ENCODE measurements at regions not wholly inside any gene's neighbourhood (a gene's known extent, or its start where the extent isn't known, plus 50 kb on each side); places are given as distances from the start of the nearest gene placed in this dataset.

GRCh38 chr5:88515068-88515467 is 246.4 kb upstream of the TMEM161B start:
- H3K4me3 ChIP-seq (ENCODE audit: low read length in 2 of 2), result no peak overlapping the region
- no peak overlapping the region for H3K9ac ChIP-seq (ENCODE audit: low read length in 2 of 2)
- H3K4me1 ChIP-seq (ENCODE audit: control insufficient read depth, insufficient read depth, low read length), result no peaks in the 10 kb centered on the region
- no peaks in the 10 kb centered on the region for H3K27me3 ChIP-seq (ENCODE audit: control insufficient read depth in 1 of 2, insufficient read depth in 2 of 2, low read length in 2 of 2)
- no peaks in the 10 kb centered on the region for H3K9me3 ChIP-seq (ENCODE audit: control insufficient read depth in 2 of 2, low read length in 2 of 2)
- H3K27ac ChIP-seq (ENCODE audit: low read length), result no peak overlapping the region
- H3K36me3 ChIP-seq (ENCODE audit: control insufficient read depth in 2 of 2, insufficient read depth in 2 of 2, low read length in 2 of 2), result no peaks in the 10 kb centered on the region

GRCh38 chr5:88509403-88509802 is 240.8 kb upstream of the TMEM161B start:
- H3K4me1 ChIP-seq (ENCODE audit: control insufficient read depth, insufficient read depth, low read length), result no peaks in the 10 kb centered on the region
- H3K9me3 ChIP-seq (ENCODE audit: control insufficient read depth in 2 of 2, low read length in 2 of 2), result no peaks in the 10 kb centered on the region
- no peaks in the 10 kb centered on the region for H3K27me3 ChIP-seq (ENCODE audit: control insufficient read depth in 1 of 2, insufficient read depth in 2 of 2, low read length in 2 of 2)
- no peaks in the 10 kb centered on the region for H3K36me3 ChIP-seq (ENCODE audit: control insufficient read depth in 2 of 2, insufficient read depth in 2 of 2, low read length in 2 of 2)
- no peak overlapping the region for H3K4me3 ChIP-seq (ENCODE audit: low read length in 2 of 2)
- H3K9ac ChIP-seq (ENCODE audit: low read length in 2 of 2), result no peak overlapping the region
- no peak overlapping the region for H3K27ac ChIP-seq (ENCODE audit: low read length)

DNA sequence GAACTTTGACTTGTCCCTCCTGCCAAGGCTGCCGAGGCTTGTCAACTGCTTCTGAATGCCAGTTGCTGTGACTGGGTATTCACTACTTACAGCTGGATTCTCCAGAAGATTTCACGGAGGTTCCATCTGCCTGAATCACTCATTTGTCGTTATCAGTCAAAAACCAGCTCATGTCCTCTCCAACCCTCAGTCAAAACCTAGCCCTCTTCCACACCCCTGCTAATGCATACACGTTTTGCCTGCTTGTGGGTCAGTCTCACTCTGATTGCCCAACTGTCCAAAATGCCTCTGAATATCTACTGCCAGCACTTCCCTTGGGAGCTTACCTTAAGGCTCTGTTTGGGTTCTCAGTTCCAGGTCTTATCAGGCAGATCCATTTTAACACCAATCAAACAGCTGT is 238.6 kb upstream of the TMEM161B start:
- Histone ChIP-seq H3K27ac (ENCODE audit: low read length) (no peak overlapping the region), H3K9ac (ENCODE audit: low read length in 2 of 2) (no peak overlapping the region), H3K36me3 (ENCODE audit: control insufficient read depth in 2 of 2, insufficient read depth in 2 of 2, low read length in 2 of 2) (no peaks in the 10 kb centered on the region), H3K27me3 (ENCODE audit: control insufficient read depth in 1 of 2, insufficient read depth in 2 of 2, low read length in 2 of 2) (no peaks in the 10 kb centered on the region), H3K4me3 (ENCODE audit: low read length in 2 of 2) (no peak overlapping the region), H3K4me1 (ENCODE audit: control insufficient read depth, insufficient read depth, low read length) (no peaks in the 10 kb centered on the region), H3K9me3 (ENCODE audit: control insufficient read depth in 2 of 2, low read length in 2 of 2) (no peaks in the 10 kb centered on the region)

- Histone ChIP-seq H3K36me3 (ENCODE audit: control insufficient read depth in 2 of 2, insufficient read depth in 2 of 2, low read length in 2 of 2) (no peaks in the 10 kb centered on the region), H3K27me3 (ENCODE audit: control insufficient read depth in 1 of 2, insufficient read depth in 2 of 2, low read length in 2 of 2) (no peaks in the 10 kb centered on the region), H3K4me1 (ENCODE audit: control insufficient read depth, insufficient read depth, low read length) (no peaks in the 10 kb centered on the region), H3K4me3 (ENCODE audit: low read length in 2 of 2) (no peak overlapping the region), H3K9me3 (ENCODE audit: control insufficient read depth in 2 of 2, low read length in 2 of 2) (no peaks in the 10 kb centered on the region), H3K27ac (ENCODE audit: low read length) (no peak overlapping the region), H3K9ac (ENCODE audit: low read length in 2 of 2) (no peak overlapping the region)
Observed at GRCh38 chr5:88503406-88503805, 234.8 kb upstream of the TMEM161B start.

DNA sequence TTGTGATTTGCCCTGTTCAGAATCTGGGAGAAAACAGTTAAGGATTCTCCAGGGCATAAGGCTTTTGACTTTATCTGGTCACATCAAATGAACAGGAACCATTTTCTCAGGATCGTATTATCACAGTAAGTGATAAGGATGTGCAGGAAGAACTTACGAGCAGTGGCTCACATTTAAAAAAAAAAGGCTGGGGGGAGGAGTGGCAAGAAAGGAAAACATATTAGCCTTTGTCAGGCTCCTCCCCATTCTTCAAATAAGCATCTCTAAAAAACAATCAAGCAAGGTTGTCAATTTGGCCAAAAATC is 234.3 kb upstream of the TMEM161B start:
- no peaks in the 10 kb centered on the region for H3K36me3 ChIP-seq (ENCODE audit: control insufficient read depth in 2 of 2, insufficient read depth in 2 of 2, low read length in 2 of 2)
- no peaks in the 10 kb centered on the region for H3K27me3 ChIP-seq (ENCODE audit: control insufficient read depth in 1 of 2, insufficient read depth in 2 of 2, low read length in 2 of 2)
- H3K9me3 ChIP-seq (ENCODE audit: control insufficient read depth in 2 of 2, low read length in 2 of 2), result no peaks in the 10 kb centered on the region
- peak overlapping the region; percentile 61 to 68 for H3K9ac ChIP-seq (ENCODE audit: low read length in 2 of 2)
- no peaks in the 10 kb centered on the region for H3K4me1 ChIP-seq (ENCODE audit: control insufficient read depth, insufficient read depth, low read length)
- H3K27ac ChIP-seq (ENCODE audit: low read length), result no peak overlapping the region
- peak overlapping the region; percentile 56 to 78 for H3K4me3 ChIP-seq (ENCODE audit: low read length in 2 of 2)

GRCh38 chr5:88502179-88503040 is 233.8 kb upstream of the TMEM161B start:
- no peaks in the 10 kb centered on the region for H3K9me3 ChIP-seq (ENCODE audit: control insufficient read depth in 2 of 2, low read length in 2 of 2)
- no peaks in the 10 kb centered on the region for H3K27me3 ChIP-seq (ENCODE audit: control insufficient read depth in 1 of 2, insufficient read depth in 2 of 2, low read length in 2 of 2)
- H3K36me3 ChIP-seq (ENCODE audit: control insufficient read depth in 2 of 2, insufficient read depth in 2 of 2, low read length in 2 of 2), result no peaks in the 10 kb centered on the region
- peak overlapping the region; percentile 61 to 68 for H3K9ac ChIP-seq (ENCODE audit: low read length in 2 of 2)
- H3K4me3 ChIP-seq (ENCODE audit: low read length in 2 of 2), result peak overlapping the region; percentile 56 to 78
- no peak overlapping the region for H3K27ac ChIP-seq (ENCODE audit: low read length)
- H3K4me1 ChIP-seq (ENCODE audit: control insufficient read depth, insufficient read depth, low read length), result no peaks in the 10 kb centered on the region

DNA sequence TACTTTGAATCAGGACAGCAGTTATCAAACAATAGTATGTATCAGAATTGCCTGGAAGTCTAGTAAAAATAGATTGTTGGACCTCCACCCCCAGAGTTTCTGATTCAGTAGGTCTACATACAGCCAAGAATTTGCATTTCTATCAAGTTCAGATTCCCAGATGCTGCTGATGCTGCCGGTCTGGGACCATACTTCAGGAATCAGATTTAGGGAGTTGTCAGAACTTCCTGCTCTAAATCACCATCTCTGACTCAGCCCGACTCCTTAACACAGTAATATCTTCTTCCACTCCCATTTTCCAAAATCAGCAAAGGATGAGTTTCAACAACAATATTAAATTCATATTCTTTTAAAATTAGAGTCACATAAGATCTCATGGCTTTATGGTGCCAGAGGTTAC is 227.2 kb upstream of the TMEM161B start:
- Histone ChIP-seq H3K9ac (ENCODE audit: low read length in 2 of 2) (no peak overlapping the region), H3K27me3 (ENCODE audit: control insufficient read depth in 1 of 2, insufficient read depth in 2 of 2, low read length in 2 of 2) (no peaks in the 10 kb centered on the region), H3K4me1 (ENCODE audit: control insufficient read depth, insufficient read depth, low read length) (no peaks in the 10 kb centered on the region), H3K36me3 (ENCODE audit: control insufficient read depth in 2 of 2, insufficient read depth in 2 of 2, low read length in 2 of 2) (no peaks in the 10 kb centered on the region), H3K27ac (ENCODE audit: low read length) (no peak overlapping the region), H3K4me3 (ENCODE audit: low read length in 2 of 2) (no peak overlapping the region), H3K9me3 (ENCODE audit: control insufficient read depth in 2 of 2, low read length in 2 of 2) (no peaks in the 10 kb centered on the region)

DNA sequence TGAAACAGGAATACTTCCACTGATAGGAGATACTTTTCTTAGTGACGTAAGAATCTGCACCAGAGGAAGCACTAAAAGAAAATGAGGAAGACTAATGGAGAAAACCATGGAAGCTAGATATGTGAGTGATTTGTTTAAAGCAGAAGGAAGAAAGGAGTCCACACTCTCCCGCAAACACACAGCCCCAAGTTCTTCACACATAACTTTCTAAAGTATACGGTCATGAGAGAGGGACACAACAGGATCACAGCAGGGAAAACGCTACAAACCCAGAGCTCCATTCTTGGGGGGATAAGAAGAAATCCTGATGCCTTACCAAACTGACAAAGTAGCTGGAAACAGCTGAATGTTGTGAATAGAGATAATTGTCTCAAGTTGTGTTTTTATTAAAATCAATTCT is 222.2 kb upstream of the TMEM161B start:
- H3K27me3 ChIP-seq (ENCODE audit: control insufficient read depth in 1 of 2, insufficient read depth in 2 of 2, low read length in 2 of 2), result no peaks in the 10 kb centered on the region
- no peak overlapping the region for H3K27ac ChIP-seq (ENCODE audit: low read length)
- H3K9ac ChIP-seq (ENCODE audit: low read length in 2 of 2), result no peak overlapping the region
- no peaks in the 10 kb centered on the region for H3K36me3 ChIP-seq (ENCODE audit: control insufficient read depth in 2 of 2, insufficient read depth in 2 of 2, low read length in 2 of 2)
- no peaks in the 10 kb centered on the region for H3K9me3 ChIP-seq (ENCODE audit: control insufficient read depth in 2 of 2, low read length in 2 of 2)
- no peak overlapping the region for H3K4me3 ChIP-seq (ENCODE audit: low read length in 2 of 2)
- no peaks in the 10 kb centered on the region for H3K4me1 ChIP-seq (ENCODE audit: control insufficient read depth, insufficient read depth, low read length)

GRCh38 chr5:88489364-88489763 is 220.7 kb upstream of the TMEM161B start:
- no peaks in the 10 kb centered on the region for H3K27me3 ChIP-seq (ENCODE audit: control insufficient read depth in 1 of 2, insufficient read depth in 2 of 2, low read length in 2 of 2)
- no peaks in the 10 kb centered on the region for H3K36me3 ChIP-seq (ENCODE audit: control insufficient read depth in 2 of 2, insufficient read depth in 2 of 2, low read length in 2 of 2)
- no peak overlapping the region for H3K4me3 ChIP-seq (ENCODE audit: low read length in 2 of 2)
- H3K9me3 ChIP-seq (ENCODE audit: control insufficient read depth in 2 of 2, low read length in 2 of 2), result no peaks in the 10 kb centered on the region
- no peaks in the 10 kb centered on the region for H3K4me1 ChIP-seq (ENCODE audit: control insufficient read depth, insufficient read depth, low read length)
- no peak overlapping the region for H3K9ac ChIP-seq (ENCODE audit: low read length in 2 of 2)
- H3K27ac ChIP-seq (ENCODE audit: low read length), result no peak overlapping the region

- Histone ChIP-seq H3K9me3 (ENCODE audit: control insufficient read depth in 2 of 2, low read length in 2 of 2) (no peaks in the 10 kb centered on the region), H3K27ac (ENCODE audit: low read length) (no peak overlapping the region), H3K9ac (ENCODE audit: low read length in 2 of 2) (no peak overlapping the region), H3K36me3 (ENCODE audit: control insufficient read depth in 2 of 2, insufficient read depth in 2 of 2, low read length in 2 of 2) (no peaks in the 10 kb centered on the region), H3K4me3 (ENCODE audit: low read length in 2 of 2) (no peak overlapping the region), H3K4me1 (ENCODE audit: control insufficient read depth, insufficient read depth, low read length) (no peaks in the 10 kb centered on the region), H3K27me3 (ENCODE audit: control insufficient read depth in 1 of 2, insufficient read depth in 2 of 2, low read length in 2 of 2) (no peaks in the 10 kb centered on the region)
Observed at GRCh38 chr5:88488561-88488960, 219.9 kb upstream of the TMEM161B start.

DNA sequence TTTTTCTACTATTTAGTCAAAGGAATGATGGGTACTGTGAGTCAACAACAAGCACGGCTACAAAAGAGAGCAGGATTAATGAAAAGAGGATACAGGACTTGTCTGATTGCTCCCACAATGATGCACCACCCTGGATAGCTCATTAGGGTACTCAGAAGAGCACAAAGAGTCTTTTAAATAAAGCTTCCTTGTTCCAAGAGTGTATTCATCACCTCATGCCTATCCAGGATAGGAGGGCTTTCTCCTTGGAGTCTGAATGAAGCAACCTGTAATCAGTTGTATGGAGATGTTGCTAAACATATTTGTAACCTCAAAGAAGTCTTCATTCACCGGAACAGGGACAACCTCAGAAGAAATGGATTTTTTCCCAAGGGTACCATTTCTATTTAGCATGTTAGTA is 219.5 kb upstream of the TMEM161B start:
- Histone ChIP-seq H3K9ac (ENCODE audit: low read length in 2 of 2) (no peak overlapping the region), H3K27ac (ENCODE audit: low read length) (no peak overlapping the region), H3K4me1 (ENCODE audit: control insufficient read depth, insufficient read depth, low read length) (no peaks in the 10 kb centered on the region), H3K36me3 (ENCODE audit: control insufficient read depth in 2 of 2, insufficient read depth in 2 of 2, low read length in 2 of 2) (no peaks in the 10 kb centered on the region), H3K9me3 (ENCODE audit: control insufficient read depth in 2 of 2, low read length in 2 of 2) (no peaks in the 10 kb centered on the region), H3K27me3 (ENCODE audit: control insufficient read depth in 1 of 2, insufficient read depth in 2 of 2, low read length in 2 of 2) (no peaks in the 10 kb centered on the region), H3K4me3 (ENCODE audit: low read length in 2 of 2) (no peak overlapping the region)
